Uterus (tissue), 2 donors: ENCODE measurements at regions not wholly inside any gene's neighbourhood (a gene's known extent, or its start where the extent isn't known, plus 50 kb on each side); places are given as distances from the start of the nearest gene placed in this dataset.

Experiments used
- POLR2A ChIP-seq, 2 donors: fragments of 450-650 bp; IDR thresholded peaks; one replicate each; pipeline ENCODE4 v1.6.1; 2016; ENCODE audit warnings: antibody characterized with exemption in 2 of 2, mild to moderate bottlenecking in 1 of 2, moderate library complexity in 1 of 2
- TF ChIP-seq, protein P1 (sequence below), 4 experiments: fragments of 200-600 bp in 2 of 4; fragments of 450-650 bp in 2 of 4; sonication (generic) in 2 of 4; IDR thresholded peaks; one replicate each; pipeline ENCODE4 v1.5.1; 2016 to 2019; ENCODE audit warnings: antibody characterized with exemption in 4 of 4, mild to moderate bottlenecking in 2 of 4, moderate library complexity in 1 of 4

DNA sequence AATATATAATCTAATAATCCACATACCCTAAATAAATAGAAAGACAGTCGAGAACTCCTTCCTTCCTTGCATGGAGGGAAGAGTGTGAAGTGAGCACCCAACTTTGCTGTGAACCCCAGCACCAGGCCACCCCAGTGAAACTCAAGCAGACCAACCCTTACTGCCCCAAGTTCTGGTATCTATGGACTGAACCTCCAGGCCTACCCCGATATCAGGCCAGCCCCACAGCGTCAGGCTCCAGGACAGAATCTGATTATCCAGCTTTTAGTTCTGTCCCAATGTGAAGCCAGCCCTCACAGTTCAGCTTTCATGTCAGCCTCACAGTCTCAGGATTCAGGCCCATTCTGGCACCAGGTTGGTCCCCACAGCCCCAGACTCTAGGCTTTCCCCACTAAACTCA is 1617.2 kb upstream of the AGA start:
- TF ChIP-seq, protein P1, sequence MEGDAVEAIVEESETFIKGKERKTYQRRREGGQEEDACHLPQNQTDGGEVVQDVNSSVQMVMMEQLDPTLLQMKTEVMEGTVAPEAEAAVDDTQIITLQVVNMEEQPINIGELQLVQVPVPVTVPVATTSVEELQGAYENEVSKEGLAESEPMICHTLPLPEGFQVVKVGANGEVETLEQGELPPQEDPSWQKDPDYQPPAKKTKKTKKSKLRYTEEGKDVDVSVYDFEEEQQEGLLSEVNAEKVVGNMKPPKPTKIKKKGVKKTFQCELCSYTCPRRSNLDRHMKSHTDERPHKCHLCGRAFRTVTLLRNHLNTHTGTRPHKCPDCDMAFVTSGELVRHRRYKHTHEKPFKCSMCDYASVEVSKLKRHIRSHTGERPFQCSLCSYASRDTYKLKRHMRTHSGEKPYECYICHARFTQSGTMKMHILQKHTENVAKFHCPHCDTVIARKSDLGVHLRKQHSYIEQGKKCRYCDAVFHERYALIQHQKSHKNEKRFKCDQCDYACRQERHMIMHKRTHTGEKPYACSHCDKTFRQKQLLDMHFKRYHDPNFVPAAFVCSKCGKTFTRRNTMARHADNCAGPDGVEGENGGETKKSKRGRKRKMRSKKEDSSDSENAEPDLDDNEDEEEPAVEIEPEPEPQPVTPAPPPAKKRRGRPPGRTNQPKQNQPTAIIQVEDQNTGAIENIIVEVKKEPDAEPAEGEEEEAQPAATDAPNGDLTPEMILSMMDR (IDR thresholded peaks at IDR 0.05): no peak
- TF ChIP-seq POLR2A (IDR thresholded peaks at IDR 0.05): no peak
